ENCODE measurements at regions not wholly inside any gene's neighbourhood (a gene's known extent, or its start where the extent isn't known, plus 50 kb on each side); places are given as distances from the start of the nearest gene placed in this dataset.

- no peaks in the 10 kb centered on the region for H3K36me3 Mint-ChIP-seq
- peaks cover 4% of the 10 kb centered on the region for H3K27me3 Mint-ChIP-seq
- no peaks in the 10 kb centered on the region for H3K4me1 Mint-ChIP-seq
- DNase-seq: no peak
- CTCF ChIA-PET: no interaction called here
- no peaks in the 10 kb centered on the region for H3K9me3 Mint-ChIP-seq
- H3K4me3 Mint-ChIP-seq: no peak overlapping the region
- no peak overlapping the region for H3K27ac Mint-ChIP-seq
Observed at GRCh38 chr19:31402529-31403316, 53.5 kb upstream of the TSHZ3 start.

- Mint-ChIP-seq H3K27me3 (peaks cover 4% of the 10 kb centered on the region), H3K4me3 (no peak overlapping the region), H3K9me3 (no peaks in the 10 kb centered on the region), H3K4me1 (no peaks in the 10 kb centered on the region), H3K27ac (no peak overlapping the region), H3K36me3 (no peaks in the 10 kb centered on the region)
- CTCF ChIA-PET: no interaction called here
- no peak for DNase-seq
Observed at GRCh38 chr19:31406106-31406505, 56.9 kb upstream of the TSHZ3 start.

GRCh38 chr19:31408460-31409124 lies 59.4 kb upstream of the TSHZ3 start:
- H3K4me1 Mint-ChIP-seq: no peaks in the 10 kb centered on the region
- H3K27ac Mint-ChIP-seq: no peak overlapping the region
- no peak for DNase-seq
- H3K4me3 Mint-ChIP-seq: no peak overlapping the region
- H3K27me3 Mint-ChIP-seq: peaks cover 4% of the 10 kb centered on the region
- H3K36me3 Mint-ChIP-seq: no peaks in the 10 kb centered on the region
- CTCF ChIA-PET: no interaction called here
- no peaks in the 10 kb centered on the region for H3K9me3 Mint-ChIP-seq

- H3K9me3 Mint-ChIP-seq: no peaks in the 10 kb centered on the region
- no peak for DNase-seq
- no peaks in the 10 kb centered on the region for H3K4me1 Mint-ChIP-seq
- H3K27me3 Mint-ChIP-seq: no peaks in the 10 kb centered on the region
- H3K4me3 Mint-ChIP-seq: no peak overlapping the region
- peak overlapping the region; percentile 49 for H3K27ac Mint-ChIP-seq
- no peaks in the 10 kb centered on the region for H3K36me3 Mint-ChIP-seq
- CTCF ChIA-PET: no interaction called here
Observed at GRCh38 chr19:31413353-31413752, 64.1 kb upstream of the TSHZ3 start.

GRCh38 chr19:31415322-31415721 lies 66.1 kb upstream of the TSHZ3 start:
- H3K4me1 Mint-ChIP-seq: no peaks in the 10 kb centered on the region
- H3K4me3 Mint-ChIP-seq: no peak overlapping the region
- no peaks in the 10 kb centered on the region for H3K36me3 Mint-ChIP-seq
- H3K27ac Mint-ChIP-seq: no peak overlapping the region
- no peaks in the 10 kb centered on the region for H3K9me3 Mint-ChIP-seq
- no peaks in the 10 kb centered on the region for H3K27me3 Mint-ChIP-seq
- CTCF ChIA-PET: no interaction called here
- DNase-seq: no peak

DNA sequence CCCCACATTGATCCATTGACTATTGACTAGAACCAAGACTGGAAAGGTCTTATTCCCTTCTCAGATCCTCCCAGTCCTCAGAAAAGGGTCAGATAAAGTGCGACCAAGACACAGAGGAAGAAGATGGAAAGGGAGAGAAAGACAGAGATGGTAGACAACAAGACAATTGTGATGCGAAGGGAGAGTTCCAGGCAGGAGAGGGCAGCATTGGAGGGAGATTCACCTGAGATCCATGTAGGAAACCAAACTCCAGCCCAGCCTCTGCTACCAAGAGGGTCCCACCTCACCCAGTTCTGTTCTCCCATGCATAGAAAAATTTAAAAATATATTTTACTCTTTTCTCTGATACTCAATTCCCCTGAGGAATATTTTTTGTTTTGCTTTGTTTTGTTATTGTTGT lies 67.3 kb upstream of the TSHZ3 start:
- Mint-ChIP-seq H3K4me1 (no peaks in the 10 kb centered on the region), H3K4me3 (no peak overlapping the region), H3K9me3 (no peaks in the 10 kb centered on the region), H3K36me3 (no peaks in the 10 kb centered on the region), H3K27me3 (no peaks in the 10 kb centered on the region), H3K27ac (no peak overlapping the region)
- CTCF ChIA-PET: no interaction called here
- DNase-seq: no peak

DNA sequence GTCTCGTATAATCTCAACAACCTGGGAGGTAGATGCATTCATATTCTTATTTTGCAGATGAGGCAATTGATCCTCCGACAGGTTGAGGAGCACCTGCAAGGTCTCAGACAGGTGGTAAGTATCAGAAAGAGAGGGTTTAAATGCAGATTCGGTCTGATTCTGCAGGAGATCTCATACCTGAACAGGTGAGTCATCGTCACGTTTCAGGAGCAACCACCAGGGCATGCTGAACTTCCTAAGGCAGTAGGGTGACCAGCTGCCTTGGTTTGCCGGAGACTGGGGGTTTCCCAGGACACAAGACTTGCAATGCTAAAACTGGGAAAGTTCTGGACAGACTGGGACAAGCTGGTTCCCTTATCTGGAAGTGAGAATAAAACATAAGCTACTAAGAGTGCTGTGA lies 68.8 kb upstream of the TSHZ3 start:
- no peak overlapping the region for H3K27ac Mint-ChIP-seq
- no peaks in the 10 kb centered on the region for H3K36me3 Mint-ChIP-seq
- CTCF ChIA-PET: no interaction called here

GRCh38 chr19:31418692-31419430 lies 69.6 kb upstream of the TSHZ3 start:
- no peaks in the 10 kb centered on the region for H3K27me3 Mint-ChIP-seq
- no peak overlapping the region for H3K4me3 Mint-ChIP-seq
- DNase-seq: no peak
- no peaks in the 10 kb centered on the region for H3K9me3 Mint-ChIP-seq
- CTCF ChIA-PET: no interaction called here
- H3K36me3 Mint-ChIP-seq: no peaks in the 10 kb centered on the region
- H3K27ac Mint-ChIP-seq: no peak overlapping the region
- H3K4me1 Mint-ChIP-seq: no peaks in the 10 kb centered on the region

More for the DNA sequence above, 68.8 kb upstream of the TSHZ3 start:
- Mint-ChIP-seq H3K4me1 (no peaks in the 10 kb centered on the region), H3K4me3 (no peak overlapping the region), H3K9me3 (no peaks in the 10 kb centered on the region), H3K27me3 (no peaks in the 10 kb centered on the region)
- no peak for DNase-seq

GRCh38 chr19:31419871-31420445 lies 70.7 kb upstream of the TSHZ3 start:
- no peaks in the 10 kb centered on the region for H3K27me3 Mint-ChIP-seq
- CTCF ChIA-PET: no interaction called here
- no peaks in the 10 kb centered on the region for H3K36me3 Mint-ChIP-seq
- no peaks in the 10 kb centered on the region for H3K9me3 Mint-ChIP-seq
- no peak for DNase-seq
- H3K4me1 Mint-ChIP-seq: no peaks in the 10 kb centered on the region
- H3K27ac Mint-ChIP-seq: no peak overlapping the region
- no peak overlapping the region for H3K4me3 Mint-ChIP-seq

DNA sequence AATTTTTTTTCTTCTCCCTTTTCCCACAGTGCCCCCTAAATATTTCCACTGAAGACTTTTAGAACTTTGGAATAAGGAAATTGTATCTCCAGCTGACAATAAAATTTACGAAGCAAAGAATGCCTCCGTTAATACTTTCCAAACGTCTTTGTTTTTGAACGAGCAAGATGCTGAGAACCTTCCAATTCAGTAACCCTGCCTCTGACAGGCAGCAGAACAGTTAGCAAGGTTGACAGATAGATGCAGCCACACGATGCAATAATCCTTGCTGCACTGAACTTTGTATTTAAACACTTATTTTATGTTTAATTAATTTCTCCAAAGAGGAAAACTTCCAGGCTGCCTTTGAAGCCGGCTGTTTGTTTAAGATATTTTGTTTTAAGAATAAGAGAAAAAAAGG lies 71.8 kb upstream of the TSHZ3 start:
- no peaks in the 10 kb centered on the region for H3K9me3 Mint-ChIP-seq
- H3K27me3 Mint-ChIP-seq: no peaks in the 10 kb centered on the region
- CTCF ChIA-PET: no interaction called here

GRCh38 chr19:31421856-31422255 lies 72.6 kb upstream of the TSHZ3 start:
- Mint-ChIP-seq H3K4me3 (no peak overlapping the region), H3K27me3 (no peaks in the 10 kb centered on the region), H3K27ac (no peak overlapping the region), H3K4me1 (no peaks in the 10 kb centered on the region), H3K9me3 (no peaks in the 10 kb centered on the region), H3K36me3 (no peaks in the 10 kb centered on the region)
- no peak for DNase-seq
- CTCF ChIA-PET: no interaction called here

More for the DNA sequence above, 71.8 kb upstream of the TSHZ3 start:
- H3K27ac Mint-ChIP-seq: no peak overlapping the region
- H3K4me1 Mint-ChIP-seq: no peaks in the 10 kb centered on the region
- no peaks in the 10 kb centered on the region for H3K36me3 Mint-ChIP-seq
- no peak for DNase-seq
- no peak overlapping the region for H3K4me3 Mint-ChIP-seq

DNA sequence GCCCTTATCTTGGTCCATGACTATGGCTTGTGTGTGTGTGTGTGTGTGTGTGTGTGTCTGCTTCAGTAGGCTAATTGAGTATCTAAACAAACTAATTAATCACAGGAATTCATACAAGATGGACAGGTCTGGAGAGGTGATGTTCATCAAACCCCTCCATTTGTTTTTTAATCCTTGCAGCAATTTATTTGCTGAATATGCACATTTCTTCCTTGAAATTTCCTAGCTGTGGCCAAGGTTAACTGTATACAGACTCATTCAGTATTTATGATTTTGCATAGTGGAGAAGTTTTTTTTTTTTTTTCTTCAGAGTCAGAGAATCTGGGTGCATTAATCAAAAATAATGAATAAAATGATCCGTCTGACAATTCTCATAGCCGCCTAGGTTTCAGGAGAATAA lies 74.7 kb upstream of the TSHZ3 start:
- CTCF ChIA-PET: interaction anchor here (0.6 kb wide), 1 partner anchor 800 kb away, joined by 4 read pairs; no protein-coding TSS in a partner anchor
- H3K36me3 Mint-ChIP-seq: no peaks in the 10 kb centered on the region
- no peaks in the 10 kb centered on the region for H3K4me1 Mint-ChIP-seq
- no peak overlapping the region for H3K27ac Mint-ChIP-seq
- no peaks in the 10 kb centered on the region for H3K27me3 Mint-ChIP-seq
- no peak for DNase-seq
- no peaks in the 10 kb centered on the region for H3K9me3 Mint-ChIP-seq
- no peak overlapping the region for H3K4me3 Mint-ChIP-seq

GRCh38 chr19:31424861-31425620 lies 75.8 kb upstream of the TSHZ3 start:
- Mint-ChIP-seq H3K9me3 (no peaks in the 10 kb centered on the region), H3K4me1 (no peaks in the 10 kb centered on the region), H3K4me3 (no peak overlapping the region), H3K36me3 (no peaks in the 10 kb centered on the region), H3K27me3 (no peaks in the 10 kb centered on the region), H3K27ac (no peak overlapping the region)
- CTCF ChIA-PET: no interaction called here
- DNase-seq: no peak

DNA sequence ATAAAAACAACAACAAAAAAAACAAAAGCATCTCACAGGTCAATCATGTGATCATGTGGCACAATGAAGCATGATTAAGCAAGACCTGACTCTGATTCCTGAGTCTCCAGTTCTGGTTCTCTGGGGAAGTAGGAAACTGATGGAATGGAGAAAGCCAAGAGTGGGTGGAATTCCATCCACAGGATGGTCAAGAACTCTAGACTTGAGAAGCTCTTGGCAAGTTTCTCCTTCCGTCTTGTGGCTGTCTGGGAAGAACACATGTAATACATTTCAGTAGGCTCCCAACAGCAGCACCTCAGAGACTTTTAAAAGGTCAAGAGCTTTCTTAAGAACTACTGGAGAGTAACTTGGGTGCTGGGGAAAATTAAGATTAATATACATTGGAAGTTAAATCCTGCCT lies 78.6 kb upstream of the TSHZ3 start:
- H3K4me1 Mint-ChIP-seq: no peaks in the 10 kb centered on the region
- no peaks in the 10 kb centered on the region for H3K36me3 Mint-ChIP-seq
- no peak overlapping the region for H3K4me3 Mint-ChIP-seq
- H3K27ac Mint-ChIP-seq: no peak overlapping the region
- H3K27me3 Mint-ChIP-seq: no peaks in the 10 kb centered on the region
- CTCF ChIA-PET: no interaction called here
- no peak for DNase-seq
- H3K9me3 Mint-ChIP-seq: no peaks in the 10 kb centered on the region
